ENCODE measurements at regions not wholly inside any gene's neighbourhood (a gene's known extent, or its start where the extent isn't known, plus 50 kb on each side); places are given as distances from the start of the nearest gene placed in this dataset.

- no peak for DNase-seq
Observed at GRCh38 chr6:41469156-41470028, 76.8 kb upstream of the FOXP4 start.

GRCh38 chr6:41470029-41470330 is 76.2 kb upstream of the FOXP4 start:
- DNase-seq, result no peak

GRCh38 chr6:41470331-41471063 is 75.7 kb upstream of the FOXP4 start:
- DNase-seq, result no peak

GRCh38 chr6:41471064-41471895 is 74.9 kb upstream of the FOXP4 start:
- no peak for DNase-seq

- no peak for DNase-seq
Observed at GRCh38 chr6:41474213-41474933, 71.8 kb upstream of the FOXP4 start.

GRCh38 chr6:41475164-41475563 is 71.0 kb upstream of the FOXP4 start:
- DNase-seq, result no peak

- DNase-seq, result no peak
Observed at GRCh38 chr6:41475737-41476357, 70.3 kb upstream of the FOXP4 start.

- no peak for DNase-seq
Observed at GRCh38 chr6:41476401-41476800, 69.8 kb upstream of the FOXP4 start.

GRCh38 chr6:41477572-41477971 is 68.6 kb upstream of the FOXP4 start:
- DNase-seq, result no peak

- no peak for DNase-seq
Observed at GRCh38 chr6:41483943-41484342, 62.2 kb upstream of the FOXP4 start.

GRCh38 chr6:41487860-41488432 is 58.2 kb upstream of the FOXP4 start:
- DNase-seq, result no peak

- DNase-seq, result no peak
Observed at GRCh38 chr6:41488433-41489119, 57.6 kb upstream of the FOXP4 start.

- no peak for DNase-seq
Observed at GRCh38 chr6:41489120-41489851, 56.9 kb upstream of the FOXP4 start.

- no peak for DNase-seq
Observed at GRCh38 chr6:41492261-41492891, 53.8 kb upstream of the FOXP4 start.

GRCh38 chr6:41494212-41495110 is 51.7 kb upstream of the FOXP4 start:
- no peak for DNase-seq
